HL-60/S4 (cell line): ENCODE measurements at regions not wholly inside any gene's neighbourhood (a gene's known extent, or its start where the extent isn't known, plus 50 kb on each side); places are given as distances from the start of the nearest gene placed in this dataset.
"Not testable (repeated sequence)": the region's sequence is repeated elsewhere in the genome, so short reads cannot be mapped to it uniquely, and the experiment has no call there.

Experiments
- in situ Hi-C: fragments of 300-500 bp; cut with MboI; formaldehyde crosslinking; loops from 2 replicates; pipeline ENCODE4 v1.14.3; 2022; ENCODE audit warnings: low sequenced_read_pairs

DNA sequence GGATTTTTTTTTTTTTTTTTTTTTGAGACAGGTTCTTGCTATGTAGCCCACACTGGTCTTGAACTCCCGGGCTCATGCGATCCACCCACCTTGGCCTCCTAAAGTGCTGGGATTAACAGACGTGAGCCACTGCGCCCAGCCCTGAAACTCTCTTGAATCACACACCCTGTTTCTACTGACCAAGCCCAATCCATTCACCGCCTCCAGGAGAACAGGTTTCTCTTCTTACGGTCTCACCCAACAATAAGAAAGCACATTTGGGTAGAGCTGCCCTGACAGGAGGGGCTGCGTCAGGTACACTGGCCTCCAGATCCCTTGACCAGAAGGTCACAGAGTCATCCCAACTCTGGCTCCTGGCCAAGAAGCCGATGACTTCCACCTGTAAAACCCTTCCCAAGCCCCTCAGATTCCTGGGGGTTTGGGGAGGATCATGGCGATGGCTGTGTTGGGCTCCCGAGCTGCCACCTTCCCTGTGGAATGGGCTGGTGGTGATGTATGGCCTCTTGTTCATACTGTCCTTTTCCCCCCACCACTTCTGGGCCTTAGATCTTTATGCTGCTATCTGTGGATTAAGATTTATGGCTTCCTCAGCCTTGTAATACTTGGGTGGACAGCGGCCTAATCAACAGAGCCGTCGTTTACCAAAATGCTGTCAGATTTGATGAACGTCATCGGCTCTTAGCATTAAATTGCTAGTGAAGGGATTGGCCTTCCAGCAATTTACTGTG, 89.1 kb downstream of the KATNIP start:
- in situ Hi-C loops, result no loop called here

DNA sequence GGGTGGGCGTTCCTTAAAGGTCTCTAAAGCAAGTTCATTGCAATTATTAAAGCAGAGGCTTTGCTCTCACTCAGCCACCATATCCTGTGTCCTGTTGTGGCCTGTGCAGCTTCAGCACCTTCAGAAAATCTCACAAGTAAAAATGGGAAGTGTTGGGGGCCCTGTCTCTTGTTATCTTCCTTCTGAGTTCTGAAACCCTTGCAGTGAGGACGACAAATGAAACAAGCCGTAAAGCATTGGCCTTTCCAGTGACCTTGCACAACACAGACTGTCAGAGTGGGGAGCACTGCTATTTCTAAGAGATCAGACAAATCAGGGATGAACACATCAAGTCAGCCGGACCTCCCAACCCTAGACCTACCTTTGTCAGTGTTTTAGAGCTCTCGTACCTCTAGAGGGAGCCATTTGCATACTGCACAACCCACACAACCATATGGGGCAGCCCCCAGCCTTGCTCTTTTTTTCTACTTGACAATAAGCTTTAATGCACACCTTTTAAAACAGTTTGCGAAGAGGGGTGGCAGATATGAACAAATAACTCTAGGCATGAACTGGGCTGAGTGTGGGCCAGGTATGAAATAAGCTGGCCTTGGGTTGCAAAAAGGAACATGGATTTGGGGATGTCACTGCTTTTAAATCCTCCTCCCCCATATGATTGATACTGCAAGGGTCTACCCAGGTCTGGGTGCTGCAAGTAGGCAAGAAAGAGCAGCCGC, 89.8 kb downstream of the KATNIP start:
- in situ Hi-C loops, result no loop called here

DNA sequence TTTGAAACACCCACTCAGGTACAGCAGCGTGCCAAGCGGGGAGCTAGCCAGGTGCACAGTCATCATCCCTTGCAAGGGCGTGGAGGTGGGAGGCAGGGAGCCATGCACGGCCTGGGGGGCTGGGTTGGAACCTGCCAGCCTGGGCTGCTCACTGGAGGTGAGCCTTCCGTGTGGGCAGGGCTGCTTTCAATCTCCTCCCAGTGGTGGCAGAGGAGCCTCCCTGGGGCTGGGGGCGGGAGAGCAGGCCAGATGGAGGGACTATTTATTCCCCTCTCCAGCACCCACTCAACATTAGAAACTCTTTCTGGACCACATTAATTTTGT, 90.3 kb downstream of the KATNIP start:
- in situ Hi-C loops, result no loop called here

DNA sequence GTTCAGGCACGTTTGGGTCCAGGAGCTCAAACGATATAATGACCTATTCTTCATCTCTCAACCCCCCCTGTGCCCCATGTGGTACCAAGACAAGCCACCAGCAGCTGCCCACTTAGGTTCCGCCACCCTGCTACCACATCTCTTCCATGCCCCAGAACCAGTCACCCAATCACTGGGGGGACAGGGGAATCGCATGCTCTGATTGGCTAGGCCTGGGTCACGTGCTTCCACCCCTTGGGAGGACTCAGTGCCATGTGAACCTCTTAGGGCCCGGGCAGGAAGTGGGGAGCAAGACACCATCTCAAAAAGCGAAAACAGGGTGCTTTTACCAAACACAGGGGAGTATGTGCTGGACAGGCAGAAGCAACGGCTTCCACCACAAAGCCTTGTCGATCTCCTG, 91.3 kb downstream of the KATNIP start:
- in situ Hi-C loops, result no loop called here

DNA sequence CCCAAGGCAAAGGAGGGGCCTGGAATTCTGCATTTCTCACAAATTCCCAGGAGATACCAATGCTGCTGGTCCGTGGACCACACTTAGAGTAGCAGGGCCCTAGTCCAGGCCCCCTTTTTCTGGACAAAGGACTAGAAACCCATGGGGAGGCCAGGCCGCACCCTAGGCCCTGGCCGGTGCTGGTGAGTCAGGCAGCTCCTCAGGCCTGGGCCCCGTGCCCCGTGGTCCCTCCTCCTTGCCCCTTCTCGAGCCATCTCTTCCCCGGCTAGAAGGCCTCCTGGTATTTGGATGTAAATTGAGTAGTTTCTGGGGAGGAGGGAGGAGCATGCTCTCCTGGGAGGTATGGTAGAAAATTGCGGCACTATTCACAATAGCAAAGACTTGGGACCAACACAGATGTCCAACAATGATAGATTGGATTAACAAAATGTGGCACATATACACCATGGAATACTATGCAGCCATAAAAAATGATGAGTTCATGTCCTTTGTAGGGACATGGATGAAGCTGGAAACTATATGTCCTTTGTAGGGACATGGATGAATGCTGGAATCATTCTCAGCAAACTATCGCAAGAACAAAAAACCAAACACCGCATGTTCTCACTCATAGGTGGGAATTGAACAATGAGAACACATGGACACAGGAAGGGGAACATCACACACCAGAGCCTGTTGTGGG, 91.9 kb downstream of the KATNIP start:
- in situ Hi-C loops, result not testable (repeated sequence)

DNA sequence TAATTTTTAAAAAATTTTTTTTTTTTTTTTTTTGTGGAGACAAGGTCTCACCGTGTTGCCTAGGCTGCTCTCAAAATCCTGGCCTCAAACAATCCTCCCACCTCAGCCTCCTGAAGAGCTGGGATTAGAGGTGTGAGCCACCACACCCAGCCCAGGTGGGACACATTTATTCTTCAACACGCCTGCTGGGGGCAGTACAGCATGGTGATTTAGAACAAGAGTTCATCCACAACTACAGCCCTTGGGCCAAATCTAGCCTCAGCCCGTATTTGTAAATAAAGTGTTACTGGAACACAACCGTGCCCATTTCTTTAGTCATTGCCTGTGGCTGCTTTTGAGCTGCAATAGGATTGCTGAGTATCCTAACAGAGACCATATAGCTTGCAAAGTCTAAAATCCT, 92.8 kb downstream of the KATNIP start:
- in situ Hi-C loops, result no loop called here

DNA sequence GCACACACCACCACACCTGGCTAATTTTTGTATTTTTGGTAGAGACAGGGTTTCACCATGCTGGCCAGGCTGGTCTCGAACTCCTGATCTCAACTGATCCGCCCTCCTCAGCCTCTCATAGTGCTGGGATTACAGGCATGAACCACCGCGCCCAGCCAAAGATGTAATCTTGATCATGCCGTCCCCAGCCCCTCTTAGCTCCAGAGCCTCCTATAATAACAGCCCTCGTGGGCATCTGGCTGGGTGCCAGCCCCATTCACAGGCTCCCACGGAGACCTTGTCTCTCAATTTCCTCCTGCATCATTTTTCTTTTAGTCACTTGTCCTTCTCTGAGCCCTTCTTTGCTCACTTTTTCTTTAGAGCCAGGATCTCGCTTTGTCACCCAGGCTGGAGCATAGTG, 94.2 kb downstream of the KATNIP start:
- in situ Hi-C loops, result no loop called here

DNA sequence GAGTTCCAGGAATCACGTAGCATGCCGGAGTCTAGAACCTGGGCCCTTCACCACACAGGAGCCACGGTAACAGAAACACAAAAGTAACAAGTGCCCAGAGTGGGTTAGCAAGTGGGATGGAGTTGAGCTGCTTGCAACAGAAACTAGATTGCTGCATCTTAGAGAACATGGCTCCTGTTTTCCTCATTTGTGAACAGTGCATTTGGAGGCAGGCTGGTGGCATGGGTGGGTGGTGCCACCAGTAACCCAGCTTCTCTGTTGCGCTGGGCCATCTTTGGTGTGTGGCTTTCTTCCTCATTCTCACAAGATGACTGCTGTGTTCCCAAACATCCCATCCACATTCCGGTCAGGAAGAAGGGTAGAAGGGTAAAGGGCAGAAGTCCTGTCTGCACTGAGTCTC, 95.5 kb downstream of the KATNIP start:
- in situ Hi-C loops, result no loop called here

DNA sequence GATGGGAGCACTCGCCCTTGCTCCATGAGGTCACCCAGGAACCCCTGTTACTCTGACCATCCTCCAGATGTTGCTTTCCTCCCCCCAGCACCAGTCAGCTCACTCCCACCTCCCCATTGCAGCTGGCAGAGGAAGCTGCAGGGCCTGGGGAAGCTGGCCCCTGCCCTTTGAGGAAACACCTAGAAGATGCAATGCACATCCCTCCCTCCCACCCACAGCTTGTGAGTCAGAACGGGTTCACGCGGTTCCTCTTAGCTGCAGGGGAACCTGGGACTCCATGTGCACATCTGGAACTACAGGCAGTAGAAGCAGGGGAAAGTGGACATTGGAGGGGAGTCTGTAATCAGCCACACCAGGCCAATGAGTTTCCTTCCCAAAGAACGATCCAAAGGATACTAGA, 96.9 kb downstream of the KATNIP start:
- in situ Hi-C loops, result no loop called here

DNA sequence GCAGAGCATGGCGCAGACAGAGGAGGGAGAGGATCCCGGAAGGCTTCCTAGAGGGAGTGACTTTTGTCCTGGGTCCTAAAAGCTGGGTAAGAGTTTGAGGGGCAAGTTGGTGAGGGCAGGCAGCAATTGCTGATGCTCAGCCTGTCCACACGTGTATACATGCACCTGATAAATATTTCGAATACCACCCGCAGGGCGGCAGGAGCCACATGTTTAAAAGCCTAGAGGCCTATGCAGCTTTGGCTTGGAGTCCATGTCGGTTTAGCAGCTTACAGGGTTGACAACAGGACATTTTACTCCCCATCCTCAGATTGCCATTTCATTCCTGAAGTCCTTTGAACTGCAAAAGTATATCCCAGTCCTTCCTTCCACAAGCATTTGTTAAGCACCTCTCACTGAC, 99.1 kb downstream of the KATNIP start:
- in situ Hi-C loops, result no loop called here

DNA sequence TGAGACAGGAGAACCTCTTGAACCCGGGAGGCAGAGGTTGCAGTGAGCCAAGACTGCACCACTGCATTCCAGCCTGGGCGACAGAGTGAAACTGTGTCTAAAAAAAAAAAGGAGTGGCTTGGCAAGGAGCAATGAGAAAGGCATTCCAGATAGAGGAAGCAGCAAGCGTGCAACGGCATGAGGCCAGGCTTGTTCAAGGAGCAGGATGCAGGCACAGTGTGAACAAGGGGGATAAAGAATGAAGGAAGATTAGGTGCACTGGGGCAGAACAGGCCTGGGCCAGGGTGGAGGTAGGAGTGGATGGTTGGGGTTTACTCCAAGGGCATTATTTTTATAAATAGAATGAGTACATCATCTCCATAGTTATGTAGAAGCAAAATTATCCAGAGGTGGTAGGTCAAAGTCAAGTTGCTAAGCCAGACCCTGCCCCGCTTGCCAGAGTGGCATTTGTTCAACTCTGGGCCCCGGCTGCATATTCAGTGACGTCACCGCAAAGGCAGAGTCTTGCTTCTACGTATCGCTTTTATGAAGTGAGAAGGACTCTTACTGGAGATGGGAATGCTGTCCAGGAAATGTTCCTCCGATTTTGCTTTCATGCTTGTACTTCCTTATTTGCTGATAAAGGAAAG, 100.2 kb downstream of the KATNIP start:
- in situ Hi-C loops, result no loop called here

DNA sequence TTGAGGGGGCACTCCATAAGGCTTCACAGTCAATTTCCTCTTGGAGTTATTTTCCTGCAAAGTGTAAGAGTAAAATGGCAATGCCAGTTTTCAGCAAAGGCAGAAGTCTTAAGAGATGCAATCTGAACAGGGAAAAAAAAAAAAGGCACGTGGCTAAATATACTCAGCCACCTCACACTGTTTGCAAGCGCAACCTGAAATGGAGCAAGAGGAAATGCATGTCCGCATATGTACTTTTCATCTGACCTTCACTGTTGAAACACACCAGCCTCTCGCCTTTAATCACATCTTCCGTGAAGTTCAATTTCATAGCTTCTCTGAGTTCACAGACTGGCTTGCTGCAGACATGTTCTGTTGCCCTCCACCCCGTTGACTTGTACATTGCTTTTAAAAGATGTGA, 101.4 kb downstream of the KATNIP start:
- in situ Hi-C loops, result no loop called here

DNA sequence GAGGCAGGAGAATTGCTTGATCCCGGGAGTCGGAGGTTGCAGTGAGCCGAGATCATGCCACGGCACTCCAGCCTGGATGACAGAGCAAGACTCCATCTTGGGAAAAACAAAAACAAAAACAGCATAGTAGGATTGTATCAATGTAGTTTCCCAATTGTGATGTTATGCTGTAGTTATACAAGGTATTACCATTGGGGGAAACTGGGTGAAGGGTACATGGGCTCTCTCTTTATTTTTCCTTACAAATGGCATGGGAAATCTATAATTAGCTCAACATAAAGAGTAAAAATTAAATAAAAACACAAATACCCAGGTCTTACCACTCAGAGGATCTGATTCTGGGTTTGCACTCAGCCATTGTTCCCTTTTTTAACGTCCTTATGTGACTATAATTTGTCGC, 107.9 kb downstream of the KATNIP start:
- in situ Hi-C loops, result no loop called here

DNA sequence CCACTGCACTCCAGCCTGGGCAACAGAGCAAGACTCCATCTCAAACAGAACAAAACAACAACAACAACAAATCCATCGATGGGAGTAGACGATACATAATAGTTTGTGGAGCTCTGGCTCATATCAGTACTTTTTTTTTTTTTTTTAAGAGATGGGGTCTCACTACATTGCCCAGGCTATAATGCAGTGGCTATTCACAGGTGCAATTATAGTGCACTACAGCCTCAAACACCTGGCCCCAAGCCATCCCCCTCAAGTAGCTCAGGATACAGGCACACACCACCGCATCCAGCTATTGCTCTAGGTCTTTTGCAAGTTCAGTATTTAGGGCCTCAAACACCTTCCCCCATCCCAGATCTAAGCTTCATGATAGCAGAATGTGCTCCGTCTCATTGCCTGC, 110.6 kb downstream of the KATNIP start:
- in situ Hi-C loops, result no loop called here

DNA sequence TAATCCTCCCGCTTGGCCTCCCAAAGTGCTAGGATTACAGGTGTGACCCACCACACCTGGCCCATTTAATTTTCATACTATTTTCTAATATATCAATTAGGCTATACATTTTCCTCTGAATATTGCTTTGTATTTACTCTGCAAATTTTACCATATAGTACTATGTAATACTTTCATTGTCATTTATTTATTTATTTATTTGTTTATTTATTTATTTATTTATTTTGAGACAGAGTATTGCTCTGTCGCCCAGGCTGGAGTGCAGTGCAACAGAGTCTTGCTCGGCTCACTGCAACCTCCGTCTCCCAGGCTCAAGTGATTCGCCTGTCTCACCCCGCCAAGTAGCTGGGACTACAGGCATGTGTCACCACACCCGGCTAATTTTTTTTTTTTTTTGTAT, 113.3 kb downstream of the KATNIP start:
- in situ Hi-C loops, result not testable (repeated sequence)

DNA sequence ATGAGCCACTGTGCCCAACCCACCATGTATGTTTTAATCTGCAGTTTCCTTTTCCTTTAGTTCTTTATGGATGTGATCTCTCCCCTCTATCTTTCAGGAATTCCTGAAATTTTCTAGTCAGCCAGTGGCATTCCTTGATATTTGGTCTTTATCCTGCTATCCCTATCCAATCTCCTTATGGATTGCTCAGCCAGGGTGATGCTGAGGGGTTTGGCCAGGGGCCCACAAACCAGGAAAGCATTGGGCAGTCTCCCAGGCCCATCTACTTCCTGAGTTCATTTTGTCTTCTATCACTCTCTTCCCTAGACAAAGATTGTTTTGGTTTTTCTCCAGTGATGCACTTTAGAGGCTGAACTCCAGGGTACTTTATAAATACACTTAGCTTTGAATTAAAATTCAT, 115.9 kb downstream of the KATNIP start:
- in situ Hi-C loops, result no loop called here

DNA sequence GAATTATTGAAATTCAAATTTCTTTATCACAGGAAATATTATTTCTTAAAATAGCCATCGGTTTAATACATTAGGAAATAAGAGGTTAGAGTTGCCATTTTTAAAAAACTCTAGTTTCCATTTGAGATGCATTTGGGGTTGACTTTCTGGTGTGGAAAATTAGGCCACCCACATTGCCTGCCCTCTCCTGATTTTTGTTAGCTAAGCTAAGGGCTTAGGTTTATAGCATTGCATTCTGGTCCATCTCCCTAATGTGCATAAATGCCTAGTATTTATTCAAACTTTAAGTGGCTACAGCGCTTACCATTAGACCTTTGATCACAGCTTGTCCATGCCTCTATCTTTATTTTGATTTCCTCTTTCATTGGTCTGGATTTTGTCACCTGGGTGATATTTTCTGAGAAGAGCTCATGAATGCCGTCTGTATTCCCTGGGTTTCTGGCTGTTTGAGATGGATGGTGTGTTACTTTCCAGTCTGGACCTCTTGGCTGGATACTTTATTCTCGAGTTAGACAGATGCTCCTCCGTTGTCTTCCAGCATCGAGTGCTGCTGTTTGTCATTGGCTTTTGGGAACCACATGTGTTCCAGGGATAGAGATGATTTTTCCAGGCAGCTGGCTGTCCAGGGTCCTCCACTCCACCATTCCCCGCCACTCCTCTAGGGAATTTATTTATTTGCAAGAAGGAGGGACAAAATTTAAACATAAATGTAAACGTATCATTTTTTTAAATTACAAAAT, 120.3 kb downstream of the KATNIP start:
- in situ Hi-C loops, result no loop called here

DNA sequence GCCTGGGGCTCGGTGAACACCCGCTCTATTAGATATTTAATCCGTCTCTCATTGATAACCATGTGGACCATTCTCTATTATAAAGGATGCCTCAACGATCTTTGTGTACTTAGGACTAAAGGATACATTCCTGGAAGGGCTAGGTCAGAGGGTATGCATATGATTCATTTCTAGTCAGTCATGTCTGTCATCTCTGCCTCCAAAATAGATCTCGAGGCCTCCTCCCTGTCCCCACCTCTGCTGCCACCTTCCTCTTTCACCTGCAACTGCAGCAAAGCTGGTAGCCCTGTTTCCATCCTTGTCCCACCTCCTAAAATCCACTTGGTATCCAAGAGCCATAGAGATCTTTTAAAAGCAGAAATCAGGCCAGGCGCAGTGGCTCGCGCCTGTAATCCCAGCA, 121.5 kb downstream of the KATNIP start:
- in situ Hi-C loops, result no loop called here

DNA sequence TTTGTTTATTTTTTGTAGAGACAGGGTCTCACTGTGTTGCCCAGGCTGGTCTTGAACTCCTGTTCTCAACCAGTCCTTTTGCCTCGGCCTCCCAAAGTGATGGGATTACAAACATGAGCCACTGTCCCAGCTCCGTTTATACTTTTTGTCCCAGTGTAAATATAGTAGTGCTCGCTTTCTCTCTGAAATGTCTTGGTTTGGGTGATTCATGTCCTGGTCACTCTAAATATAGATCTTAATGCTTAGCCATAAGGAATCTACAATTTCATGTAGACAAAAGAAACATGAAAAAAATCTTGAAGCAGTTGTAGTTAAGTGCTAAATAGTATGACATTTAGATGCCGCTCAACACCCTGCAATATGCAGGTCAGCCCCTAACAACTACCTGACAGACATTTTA, 126.9 kb downstream of the KATNIP start:
- in situ Hi-C loops, result loop anchor here (25.0 kb wide), 1 partner anchor 185 kb away; no protein-coding TSS in a partner anchor

DNA sequence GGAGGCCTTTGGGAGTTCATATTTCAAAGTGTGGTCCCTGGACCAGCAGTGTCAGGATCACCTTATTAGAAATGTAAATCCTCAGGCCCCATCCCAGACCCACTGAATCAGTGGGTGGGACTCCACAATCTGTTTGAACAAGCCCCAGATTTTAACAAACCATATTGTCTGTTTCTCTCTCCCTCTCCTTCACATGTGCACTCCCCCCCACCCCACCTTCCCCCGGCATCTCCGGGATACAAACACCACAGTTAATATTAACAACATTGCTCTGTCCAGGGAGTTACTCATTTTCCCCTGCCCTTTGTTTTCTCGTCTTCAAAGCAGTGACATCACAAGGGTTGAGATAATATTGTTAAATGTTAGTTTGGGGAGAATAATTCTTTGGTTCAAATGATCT, 127.3 kb downstream of the KATNIP start:
- in situ Hi-C loops, result loop anchor here (25.0 kb wide), 1 partner anchor 185 kb away; no protein-coding TSS in a partner anchor

DNA sequence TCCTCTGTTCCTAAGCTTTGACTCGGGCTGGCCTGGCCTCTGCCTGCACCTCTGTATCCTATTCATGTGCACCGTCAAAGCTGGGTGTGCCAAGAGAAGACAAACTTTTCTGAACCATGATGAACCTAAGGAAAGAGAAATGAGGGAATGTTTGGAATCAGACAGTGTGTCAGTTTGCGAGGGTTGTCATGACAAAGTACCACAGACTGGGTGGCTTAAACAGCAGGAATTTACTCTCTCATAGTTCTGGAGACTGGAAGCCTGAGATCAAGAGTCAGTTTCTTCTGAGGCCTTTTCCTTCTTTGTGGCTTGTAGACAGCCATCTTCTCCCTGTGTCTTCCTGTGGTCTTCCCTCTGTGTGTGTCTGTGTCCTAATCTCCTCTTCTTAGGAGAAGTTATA, 129.0 kb downstream of the KATNIP start:
- in situ Hi-C loops, result loop anchor here (25.0 kb wide), 1 partner anchor 183 kb away; no protein-coding TSS in a partner anchor
